ENCODE measurements at regions not wholly inside any gene's neighbourhood (a gene's known extent, or its start where the extent isn't known, plus 50 kb on each side); places are given as distances from the start of the nearest gene placed in this dataset.

DNA sequence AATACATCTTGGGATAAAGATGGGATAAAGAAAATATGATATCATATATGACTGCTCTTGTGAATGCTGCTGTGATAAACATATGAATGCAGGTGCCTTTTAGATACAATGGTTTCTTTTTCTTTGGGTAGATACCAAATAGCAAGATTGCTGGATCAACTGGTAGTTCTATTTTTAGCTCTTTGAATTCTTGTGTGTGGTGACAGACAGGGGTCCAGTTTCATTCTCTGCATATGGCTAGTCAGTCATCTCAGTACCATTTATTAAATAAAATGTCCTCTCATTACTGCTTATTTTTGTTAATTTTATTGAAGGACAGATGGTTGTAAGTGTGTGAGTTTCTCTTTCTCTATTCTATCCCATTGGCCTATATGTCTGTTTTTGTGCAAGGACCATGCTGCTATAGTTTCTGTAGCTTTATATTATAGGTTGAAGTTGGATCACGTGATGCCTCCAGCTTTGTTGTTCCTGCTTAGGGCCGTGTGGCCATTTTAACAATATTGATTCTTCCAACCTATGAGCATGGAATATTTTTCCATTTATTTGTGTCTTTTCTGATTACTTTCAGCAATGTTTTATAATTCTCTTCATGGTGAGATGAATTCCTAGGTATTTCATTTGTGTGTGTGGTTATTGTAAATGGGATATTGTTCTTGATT is 1089.8 kb upstream of the CADM2 start:
- TF ChIP-seq, protein P1, sequence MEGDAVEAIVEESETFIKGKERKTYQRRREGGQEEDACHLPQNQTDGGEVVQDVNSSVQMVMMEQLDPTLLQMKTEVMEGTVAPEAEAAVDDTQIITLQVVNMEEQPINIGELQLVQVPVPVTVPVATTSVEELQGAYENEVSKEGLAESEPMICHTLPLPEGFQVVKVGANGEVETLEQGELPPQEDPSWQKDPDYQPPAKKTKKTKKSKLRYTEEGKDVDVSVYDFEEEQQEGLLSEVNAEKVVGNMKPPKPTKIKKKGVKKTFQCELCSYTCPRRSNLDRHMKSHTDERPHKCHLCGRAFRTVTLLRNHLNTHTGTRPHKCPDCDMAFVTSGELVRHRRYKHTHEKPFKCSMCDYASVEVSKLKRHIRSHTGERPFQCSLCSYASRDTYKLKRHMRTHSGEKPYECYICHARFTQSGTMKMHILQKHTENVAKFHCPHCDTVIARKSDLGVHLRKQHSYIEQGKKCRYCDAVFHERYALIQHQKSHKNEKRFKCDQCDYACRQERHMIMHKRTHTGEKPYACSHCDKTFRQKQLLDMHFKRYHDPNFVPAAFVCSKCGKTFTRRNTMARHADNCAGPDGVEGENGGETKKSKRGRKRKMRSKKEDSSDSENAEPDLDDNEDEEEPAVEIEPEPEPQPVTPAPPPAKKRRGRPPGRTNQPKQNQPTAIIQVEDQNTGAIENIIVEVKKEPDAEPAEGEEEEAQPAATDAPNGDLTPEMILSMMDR (IDR thresholded peaks at IDR 0.05; ENCODE audit: borderline replicate concordance, insufficient read depth, low read depth, low read length), result no peak
- no peak overlapping the region for H3K4me3 ChIP-seq (ENCODE audit: low read depth, low read length)

DNA sequence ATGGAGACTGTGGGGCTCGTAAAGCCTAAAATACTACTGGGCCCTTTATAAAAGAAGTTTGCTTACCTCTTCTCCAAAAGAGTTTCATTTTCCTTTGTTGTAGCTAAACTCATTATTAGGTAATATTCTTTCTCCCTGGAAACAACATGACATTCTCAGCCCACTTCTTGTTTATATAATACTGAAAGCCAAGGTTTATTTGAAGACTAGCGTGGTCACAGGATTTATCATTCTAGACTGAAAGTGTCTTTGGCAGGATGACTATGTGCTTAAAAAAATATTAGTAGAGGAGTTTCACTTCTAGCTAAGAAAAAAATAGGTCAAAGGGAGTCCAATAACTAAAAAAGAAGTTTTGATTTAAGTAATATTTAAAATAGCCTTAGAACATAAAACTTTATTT is 1085.2 kb upstream of the CADM2 start:
- TF ChIP-seq, protein P1 (IDR thresholded peaks at IDR 0.05; ENCODE audit: borderline replicate concordance, insufficient read depth, low read depth, low read length), result no peak

GRCh38 chr3:83877910-83878309 is 1080.9 kb upstream of the CADM2 start:
- TF ChIP-seq, protein P1 (IDR thresholded peaks at IDR 0.05; ENCODE audit: borderline replicate concordance, insufficient read depth, low read depth, low read length), result no peak
- H3K4me3 ChIP-seq (ENCODE audit: low read depth, low read length), result no peak overlapping the region

More for the DNA sequence above, 1085.2 kb upstream of the CADM2 start:
- no peak overlapping the region for H3K4me3 ChIP-seq (ENCODE audit: low read depth, low read length)

DNA sequence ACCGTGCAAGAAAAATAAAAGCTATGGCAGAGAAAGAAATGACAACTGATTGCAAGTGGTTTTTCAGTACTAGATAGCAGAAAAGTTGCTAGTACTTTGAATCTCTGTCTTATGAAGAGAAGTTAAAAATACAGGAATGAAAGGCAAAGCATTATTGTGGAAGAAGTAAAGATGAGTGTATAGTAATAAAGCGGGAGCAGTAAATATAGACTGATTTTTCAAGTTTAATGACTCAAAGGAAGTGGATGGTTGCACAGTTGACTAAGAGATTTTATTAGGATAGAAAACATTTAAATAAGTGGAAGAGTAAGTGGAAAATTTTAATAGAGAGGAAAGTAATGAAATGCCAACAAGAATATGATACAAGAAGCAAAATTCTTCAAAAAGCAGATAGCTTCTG is 1076.1 kb upstream of the CADM2 start:
- TF ChIP-seq, protein P1 (IDR thresholded peaks at IDR 0.05; ENCODE audit: borderline replicate concordance, insufficient read depth, low read depth, low read length), result no peak
- no peak overlapping the region for H3K4me3 ChIP-seq (ENCODE audit: low read depth, low read length)

DNA sequence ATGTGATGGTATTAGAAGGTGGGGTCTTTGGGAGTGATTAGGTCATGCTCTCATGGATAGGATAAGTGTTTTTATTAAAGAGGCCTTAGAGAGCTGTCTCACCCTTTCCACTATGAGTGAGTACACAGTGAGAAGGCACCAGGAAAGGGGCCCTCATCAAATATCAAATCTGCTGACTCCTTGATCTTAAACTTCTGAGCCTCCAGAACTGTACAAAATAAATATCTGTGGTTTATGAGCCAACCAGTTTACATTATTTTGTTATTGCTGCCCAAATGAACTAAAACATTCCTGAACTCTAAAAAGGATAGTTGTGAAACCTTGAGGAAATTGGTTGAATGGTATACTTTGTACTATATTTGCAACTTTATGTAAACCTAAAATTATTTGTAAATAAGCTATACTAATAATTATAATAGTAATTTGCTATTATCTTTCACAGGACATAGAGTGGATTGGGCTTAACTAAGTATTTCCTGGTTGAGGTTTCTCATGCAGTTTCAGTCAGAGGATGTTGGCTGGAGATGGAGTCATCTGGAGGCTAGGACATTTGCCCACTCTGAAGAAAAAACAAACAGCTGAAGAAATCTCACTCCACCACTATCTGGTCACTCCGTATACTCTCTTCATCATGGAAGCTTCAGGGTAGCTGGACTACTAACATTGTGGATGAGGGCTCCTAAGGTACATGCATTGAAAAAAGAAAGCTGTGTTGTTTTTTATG is 1068.6 kb upstream of the CADM2 start:
- H3K4me3 ChIP-seq (ENCODE audit: low read depth, low read length), result no peak overlapping the region
- TF ChIP-seq, protein P1 (IDR thresholded peaks at IDR 0.05; ENCODE audit: borderline replicate concordance, insufficient read depth, low read depth, low read length), result no peak

DNA sequence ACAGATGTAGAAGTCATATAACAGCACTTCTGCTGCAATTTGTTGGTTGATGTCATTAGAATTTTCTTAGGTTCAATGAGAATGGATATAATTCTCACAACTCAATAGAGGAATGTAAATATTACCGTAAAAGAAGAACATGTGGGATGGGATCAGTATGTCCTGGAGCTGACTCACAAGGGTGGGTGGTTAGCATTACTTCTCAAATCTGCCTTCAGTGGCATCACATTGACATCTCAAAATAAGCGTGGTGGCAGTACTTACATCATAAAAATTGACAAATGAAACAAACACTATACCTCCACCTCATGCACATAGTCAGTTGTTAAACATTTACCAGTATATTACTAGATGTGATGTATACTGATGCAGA is 1068.0 kb upstream of the CADM2 start:
- TF ChIP-seq, protein P1 (IDR thresholded peaks at IDR 0.05; ENCODE audit: borderline replicate concordance, insufficient read depth, low read depth, low read length), result no peak

DNA sequence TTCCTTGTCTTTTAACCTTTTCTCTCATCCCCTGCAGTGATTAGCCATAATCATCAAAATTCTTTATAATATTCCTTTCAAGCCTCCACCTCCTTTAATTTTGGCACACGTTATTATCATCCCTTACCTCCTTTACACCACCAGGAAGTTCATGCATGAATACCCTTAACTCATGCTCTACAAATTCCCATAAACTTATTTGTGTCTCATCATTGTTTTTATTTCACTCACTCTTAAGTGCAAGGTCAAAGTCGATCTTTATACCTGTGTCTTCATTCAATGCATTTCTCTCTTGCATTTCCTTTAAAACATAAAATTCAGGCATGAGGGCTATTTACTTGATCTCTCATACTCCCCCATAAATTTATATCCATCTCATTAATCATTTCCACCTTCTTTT is 1064.6 kb upstream of the CADM2 start:
- no peak overlapping the region for H3K4me3 ChIP-seq (ENCODE audit: low read depth, low read length)
- TF ChIP-seq, protein P1 (IDR thresholded peaks at IDR 0.05; ENCODE audit: borderline replicate concordance, insufficient read depth, low read depth, low read length), result no peak

More for the DNA sequence above, 1068.0 kb upstream of the CADM2 start:
- H3K4me3 ChIP-seq (ENCODE audit: low read depth, low read length), result no peak overlapping the region
